Endothelial cell of umbilical vein (primary cell): ENCODE measurements at regions not wholly inside any gene's neighbourhood (a gene's known extent, or its start where the extent isn't known, plus 50 kb on each side); places are given as distances from the start of the nearest gene placed in this dataset.

Experiments
- BruUV-seq: library from RNA; stranded (reverse); fragments of 400-500 nt; replicated peaks from 2 replicates; lab custom pipeline; 2021; lab: Mats Ljungman, UMichigan
- CTCF ChIA-PET: fragments of 300-600, 350-600 bp; sonication (Branson Sonifier 250); formaldehyde crosslinking; loops from one replicate; lab custom pipeline; 2021; ENCODE audit warnings: antibody characterized with exemption, inconsistent platforms; lab: Charles Lee
- POLR2A ChIA-PET: fragments of 300-600, 350-600 bp; sonication (Branson Sonifier 250); formaldehyde crosslinking; loops from one replicate; lab custom pipeline; 2021; ENCODE audit warnings: antibody characterized with exemption, inconsistent platforms; lab: Charles Lee
- DNase-seq: peaks from one replicate; pipeline ENCODE4 v3.0.0-alpha.2; 2011; ENCODE audit warnings: low read depth, low spot score
- FAIRE-seq: peaks from 2 replicates; lab custom pipeline; 2011; peaks lifted over from hg19 to GRCh38; lab: Jason Lieb, UNC
- H2AFZ ChIP-seq: 2 replicates; pipeline ENCODE4 v1.6.0; 2012; ENCODE audit warnings: low read depth, low read length, control low read depth, inconsistent platforms
- H3K27ac ChIP-seq: 2 replicates; pipeline ENCODE4 v1.5.1; 2011; ENCODE audit warnings: low read depth, mild to moderate bottlenecking, control low read depth, low read length, moderate library complexity; ENCODE audit not compliant: insufficient read depth
- H3K27me3 ChIP-seq, 2 experiments: 2 replicates each; pipeline versions ENCODE4 v1.6.0 to v1.6.1; 2011; ENCODE audit warnings: low read length in 2 of 2, mixed read lengths in 1 of 2; ENCODE audit not compliant: control insufficient read depth in 2 of 2, insufficient read depth in 2 of 2
- H3K36me3 ChIP-seq, 2 experiments: 2 replicates in 1 of 2; 3 replicates in 1 of 2; pipeline ENCODE4 v1.5.1; 2011; ENCODE audit warnings: low read length in 2 of 2, mild to moderate bottlenecking in 1 of 2, moderate library complexity in 1 of 2; ENCODE audit not compliant: control insufficient read depth in 2 of 2, insufficient read depth in 2 of 2; ENCODE audit errors: extremely low read depth in 1 of 2
- H3K4me1 ChIP-seq: 3 replicates; pipeline ENCODE4 v1.5.1; 2011; ENCODE audit warnings: mild to moderate bottlenecking, low read length; ENCODE audit not compliant: control insufficient read depth, insufficient read depth; ENCODE audit errors: extremely low read depth
- H3K4me2 ChIP-seq: 2 replicates; pipeline ENCODE4 v1.6.1; 2011; ENCODE audit warnings: low read length, control low read depth, mixed read lengths; ENCODE audit not compliant: insufficient read depth
- H3K4me3 ChIP-seq, 3 experiments: fragments of 200-600 bp in 1 of 3; sonication (generic), shearing (Covaris generic) in 1 of 3; replicated peaks in 1 of 3; 2 replicates each; pipeline ENCODE4 v1.5.1; 2011 to 2016; ENCODE audit warnings: control low read depth in 3 of 3, low read length in 3 of 3, mild to moderate bottlenecking in 2 of 3, inconsistent platforms in 1 of 3, low read depth in 1 of 3, moderate library complexity in 1 of 3; ENCODE audit not compliant: insufficient read depth in 1 of 3
- H3K79me2 ChIP-seq: 2 replicates; pipeline ENCODE4 v1.6.0; 2012; ENCODE audit warnings: low read length, inconsistent platforms; ENCODE audit not compliant: control insufficient read depth, insufficient read depth
- H3K9ac ChIP-seq: replicated peaks from 2 replicates; pipeline ENCODE3; 2011; ENCODE audit warnings: low read length, control low read depth; ENCODE audit not compliant: insufficient read depth; ENCODE audit errors: extremely low read depth
- H3K9me1 ChIP-seq: replicated peaks from 3 replicates; pipeline ENCODE4 v1.6.0; 2011; ENCODE audit warnings: mild to moderate bottlenecking, low read length; ENCODE audit not compliant: control insufficient read depth, insufficient read depth; ENCODE audit errors: extremely low read depth
- H3K9me3 ChIP-seq: replicated peaks from 2 replicates; pipeline ENCODE4 v1.5.1; 2012; ENCODE audit warnings: low read length, inconsistent platforms; ENCODE audit not compliant: control insufficient read depth, insufficient read depth
- H4K20me1 ChIP-seq: replicated peaks from 2 replicates; pipeline ENCODE3; 2011; ENCODE audit warnings: mild to moderate bottlenecking, low read length; ENCODE audit not compliant: control insufficient read depth, insufficient read depth; ENCODE audit errors: extremely low read depth
- EZH2 ChIP-seq: IDR thresholded peaks from 2 replicates; pipeline ENCODE4 v1.6.1; 2012; ENCODE audit warnings: borderline replicate concordance, low read depth, mild to moderate bottlenecking, moderate library complexity, low read length, inconsistent platforms; ENCODE audit not compliant: severe bottlenecking
- MAX ChIP-seq: IDR thresholded peaks from 2 replicates; pipeline ENCODE4 v1.6.1; 2011; ENCODE audit not compliant: insufficient read depth, insufficient read length
- MYC ChIP-seq: IDR thresholded peaks from one replicate; pipeline ENCODE4 v1.6.1; 2011; ENCODE audit warnings: mild to moderate bottlenecking, low read depth, low read length
- POLR2AphosphoS5 ChIP-seq: IDR thresholded peaks from 2 replicates; pipeline ENCODE4 v1.6.1; 2012; ENCODE audit warnings: low read depth, mild to moderate bottlenecking, control low read depth, low read length, moderate library complexity; ENCODE audit not compliant: insufficient read depth
- dilution Hi-C: fragments of 300-500 bp; cut with MboI; formaldehyde crosslinking; loops from one replicate; pipeline ENCODE4 v1.15.0; 2019; ENCODE audit warnings: low sequenced_read_pairs; ENCODE audit not compliant: extremely low pct_ligation_motif_present
- intact Hi-C: fragments of 100-400 bp; cut with micrococcal nuclease; formaldehyde crosslinking; loops from one replicate; pipeline ENCODE4 v1.10.0; 2022
- TF ChIP-seq, protein P1 (sequence below), 2 donors: IDR thresholded peaks; 1 replicate in 1 of 2; 2 replicates in 1 of 2; pipeline ENCODE4 v1.5.1; 2011; ENCODE audit warnings: low read length in 2 of 2, mild to moderate bottlenecking in 2 of 2, moderate library complexity in 2 of 2, control low read depth in 1 of 2, inconsistent platforms in 1 of 2, low read depth in 1 of 2; ENCODE audit not compliant: insufficient read depth in 1 of 2; ENCODE audit errors: extremely low read depth in 1 of 2

DNA sequence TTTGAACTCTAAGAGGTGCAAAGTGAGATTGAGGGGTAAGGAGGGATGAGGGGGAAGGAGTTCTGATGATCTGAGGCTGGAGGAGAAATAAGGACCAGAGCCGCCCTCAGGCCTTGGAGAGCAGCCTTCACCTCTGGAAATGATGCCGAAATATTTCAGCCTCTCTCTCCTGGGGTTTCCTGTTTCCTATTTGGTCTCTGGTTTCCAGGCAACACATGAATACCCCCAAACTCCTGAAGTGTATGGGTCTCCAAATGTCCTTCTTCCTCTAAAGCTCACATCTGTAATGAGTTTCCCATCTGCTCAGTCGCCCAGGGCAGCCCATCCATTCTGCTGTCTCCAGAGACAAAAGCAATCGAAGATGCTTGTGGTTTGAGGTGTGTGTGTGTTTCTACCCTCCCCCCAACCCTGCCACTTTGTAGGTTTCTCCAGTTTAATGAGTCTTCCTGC lies 52.0 kb upstream of the FAM20B start:
- intact Hi-C loops (no loop called here), dilution Hi-C loops (no loop called here)
- TF ChIP-seq, protein P1, sequence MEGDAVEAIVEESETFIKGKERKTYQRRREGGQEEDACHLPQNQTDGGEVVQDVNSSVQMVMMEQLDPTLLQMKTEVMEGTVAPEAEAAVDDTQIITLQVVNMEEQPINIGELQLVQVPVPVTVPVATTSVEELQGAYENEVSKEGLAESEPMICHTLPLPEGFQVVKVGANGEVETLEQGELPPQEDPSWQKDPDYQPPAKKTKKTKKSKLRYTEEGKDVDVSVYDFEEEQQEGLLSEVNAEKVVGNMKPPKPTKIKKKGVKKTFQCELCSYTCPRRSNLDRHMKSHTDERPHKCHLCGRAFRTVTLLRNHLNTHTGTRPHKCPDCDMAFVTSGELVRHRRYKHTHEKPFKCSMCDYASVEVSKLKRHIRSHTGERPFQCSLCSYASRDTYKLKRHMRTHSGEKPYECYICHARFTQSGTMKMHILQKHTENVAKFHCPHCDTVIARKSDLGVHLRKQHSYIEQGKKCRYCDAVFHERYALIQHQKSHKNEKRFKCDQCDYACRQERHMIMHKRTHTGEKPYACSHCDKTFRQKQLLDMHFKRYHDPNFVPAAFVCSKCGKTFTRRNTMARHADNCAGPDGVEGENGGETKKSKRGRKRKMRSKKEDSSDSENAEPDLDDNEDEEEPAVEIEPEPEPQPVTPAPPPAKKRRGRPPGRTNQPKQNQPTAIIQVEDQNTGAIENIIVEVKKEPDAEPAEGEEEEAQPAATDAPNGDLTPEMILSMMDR (IDR thresholded peaks at IDR 0.05; ENCODE audit: extremely low read depth in 1 of 2, insufficient read depth in 1 of 2, low read depth in 1 of 2, low read length in 2 of 2) = no peak
- TF ChIP-seq MYC = no peak
- no peak for TF ChIP-seq MAX
- TF ChIP-seq POLR2AphosphoS5 = no peak
- TF ChIP-seq EZH2 = no peak
- Histone ChIP-seq H3K4me3 (no peak overlapping the region), H3K9ac (no peak overlapping the region), H3K27me3 (no peaks in the 10 kb centered on the region), H3K4me2 (no peak overlapping the region), H3K9me1 (no peaks in the 10 kb centered on the region), H3K4me1 (no peaks in the 10 kb centered on the region), H2AFZ (no peak overlapping the region), H3K36me3 (no peaks in the 10 kb centered on the region), H3K79me2 (no peaks in the 10 kb centered on the region), H4K20me1 (no peaks in the 10 kb centered on the region), H3K9me3 (no peaks in the 10 kb centered on the region), H3K27ac (no peak overlapping the region)
- no TSS peak for BruUV-seq
- ChIA-PET CTCF (interaction anchor here (1.1 kb wide), 1 partner anchor 29 kb away, joined by 4 read pairs; no protein-coding TSS in a partner anchor), POLR2A (no interaction called here)
- FAIRE-seq (no peak), DNase-seq (no peak)
